Hepatocyte (in vitro differentiated cells): ENCODE measurements at regions not wholly inside any gene's neighbourhood (a gene's known extent, or its start where the extent isn't known, plus 50 kb on each side); places are given as distances from the start of the nearest gene placed in this dataset.

Experiments
- DNase-seq: peaks from one replicate; pipeline ENCODE4 v3.0.0-alpha.2; 2016; ENCODE audit warnings: low spot score
- H2AFZ ChIP-seq: fragments of 200-600 bp; sonication (generic); 2 replicates; pipeline ENCODE4 v1.6.0; 2016; ENCODE audit warnings: antibody characterized with exemption, mild to moderate bottlenecking
- H3K27ac ChIP-seq: fragments of 200-600 bp; sonication (generic); 2 replicates; pipeline ENCODE4 v1.5.1; 2016; ENCODE audit warnings: mild to moderate bottlenecking
- H3K27me3 ChIP-seq: fragments of 200-600 bp; sonication (generic); 2 replicates; pipeline ENCODE4 v1.6.1; 2016
- H3K36me3 ChIP-seq: fragments of 200-600 bp; sonication (generic); replicated peaks from 2 replicates; pipeline ENCODE4 v1.5.1; 2016; ENCODE audit warnings: low read depth; ENCODE audit not compliant: insufficient read depth
- H3K4me1 ChIP-seq: fragments of 200-600 bp; sonication (generic); 2 replicates; pipeline ENCODE4 v1.5.1; 2016; ENCODE audit warnings: mild to moderate bottlenecking, moderate library complexity; ENCODE audit not compliant: insufficient read depth
- H3K4me2 ChIP-seq: fragments of 200-600 bp; sonication (generic); 2 replicates; pipeline ENCODE4 v1.6.0; 2016
- H3K4me3 ChIP-seq: fragments of 200-600 bp; sonication (generic); 2 replicates; pipeline ENCODE4 v1.5.1; 2016; ENCODE audit warnings: mild to moderate bottlenecking
- H3K79me2 ChIP-seq: fragments of 200-600 bp; sonication (generic); 2 replicates; pipeline ENCODE4 v1.6.0; 2017; ENCODE audit warnings: mild to moderate bottlenecking
- H3K9me2 ChIP-seq: fragments of 200-600 bp; sonication (generic); replicated peaks from 2 replicates; pipeline ENCODE4 v1.6.0; 2017; ENCODE audit warnings: mild to moderate bottlenecking; ENCODE audit not compliant: insufficient read depth
- H3K9me3 ChIP-seq: fragments of 200-600 bp; sonication (generic); 2 replicates; pipeline ENCODE4 v1.5.1; 2016; ENCODE audit warnings: low read depth, mild to moderate bottlenecking
- H4K20me1 ChIP-seq: fragments of 200-600 bp; sonication (generic); 2 replicates; pipeline ENCODE4 v1.6.0; 2016; ENCODE audit warnings: mild to moderate bottlenecking; ENCODE audit not compliant: insufficient read depth, poor library complexity, severe bottlenecking
- EZH2 ChIP-seq: fragments of 200-600 bp; sonication (generic); IDR thresholded peaks from 2 replicates; pipeline ENCODE4 v1.6.1; 2016; ENCODE audit warnings: antibody characterized with exemption, mild to moderate bottlenecking, borderline replicate concordance
- EZH2phosphoT487 ChIP-seq: fragments of 200-600 bp; sonication (generic); IDR thresholded peaks from one replicate; pipeline ENCODE4 v1.6.1; 2018; ENCODE audit warnings: antibody characterized with exemption, mild to moderate bottlenecking, low read depth, moderate library complexity; ENCODE audit not compliant: unreplicated experiment, severe bottlenecking
- WGBS: methylation state at CpG from one replicate; pipeline ENCODE4 v1.1.6; 2016; ENCODE audit warnings: low lambda C conversion rate; ENCODE audit errors: missing lambda C conversion rate; 5-methylcytosine and 5-hydroxymethylcytosine counted together
- TF ChIP-seq, protein P1 (sequence below): fragments of 200-600 bp; sonication (generic); IDR thresholded peaks from 2 replicates; pipeline ENCODE4 v1.5.1; 2016; ENCODE audit warnings: antibody characterized with exemption, mild to moderate bottlenecking; ENCODE audit not compliant: poor library complexity

DNA sequence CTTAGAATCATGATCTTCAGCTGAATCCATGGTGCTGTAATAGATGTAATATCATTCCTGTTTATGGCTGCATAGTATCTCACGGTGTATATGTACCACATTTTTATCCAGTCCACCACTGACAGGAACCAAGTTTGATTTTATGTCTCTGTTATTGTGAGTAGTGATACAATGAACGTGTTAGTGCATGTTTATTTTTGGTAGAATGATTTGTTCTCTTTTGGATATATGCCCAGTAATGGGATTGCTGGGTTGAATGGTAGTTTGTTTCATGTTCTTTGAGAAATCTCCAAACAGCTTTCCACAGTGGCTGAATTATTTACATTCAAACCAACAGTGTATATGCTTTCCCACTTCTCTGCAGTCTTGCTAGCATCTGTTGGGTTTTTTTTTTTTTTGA is 175.1 kb upstream of the CDH10 start:
- Histone ChIP-seq H2AFZ (no peak overlapping the region), H3K4me1 (no peaks in the 10 kb centered on the region), H3K79me2 (no peaks in the 10 kb centered on the region), H3K4me3 (no peak overlapping the region), H3K9me3 (no peaks in the 10 kb centered on the region), H3K27ac (no peak overlapping the region), H3K9me2 (no peaks in the 10 kb centered on the region), H3K36me3 (no peaks in the 10 kb centered on the region), H3K4me2 (no peak overlapping the region), H3K27me3 (no peaks in the 10 kb centered on the region), H4K20me1 (no peaks in the 10 kb centered on the region)
- DNase-seq = no peak
- TF ChIP-seq EZH2phosphoT487 (no peak), EZH2 (no peak)
- TF ChIP-seq, protein P1, sequence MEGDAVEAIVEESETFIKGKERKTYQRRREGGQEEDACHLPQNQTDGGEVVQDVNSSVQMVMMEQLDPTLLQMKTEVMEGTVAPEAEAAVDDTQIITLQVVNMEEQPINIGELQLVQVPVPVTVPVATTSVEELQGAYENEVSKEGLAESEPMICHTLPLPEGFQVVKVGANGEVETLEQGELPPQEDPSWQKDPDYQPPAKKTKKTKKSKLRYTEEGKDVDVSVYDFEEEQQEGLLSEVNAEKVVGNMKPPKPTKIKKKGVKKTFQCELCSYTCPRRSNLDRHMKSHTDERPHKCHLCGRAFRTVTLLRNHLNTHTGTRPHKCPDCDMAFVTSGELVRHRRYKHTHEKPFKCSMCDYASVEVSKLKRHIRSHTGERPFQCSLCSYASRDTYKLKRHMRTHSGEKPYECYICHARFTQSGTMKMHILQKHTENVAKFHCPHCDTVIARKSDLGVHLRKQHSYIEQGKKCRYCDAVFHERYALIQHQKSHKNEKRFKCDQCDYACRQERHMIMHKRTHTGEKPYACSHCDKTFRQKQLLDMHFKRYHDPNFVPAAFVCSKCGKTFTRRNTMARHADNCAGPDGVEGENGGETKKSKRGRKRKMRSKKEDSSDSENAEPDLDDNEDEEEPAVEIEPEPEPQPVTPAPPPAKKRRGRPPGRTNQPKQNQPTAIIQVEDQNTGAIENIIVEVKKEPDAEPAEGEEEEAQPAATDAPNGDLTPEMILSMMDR = no peak
- WGBS = 75% methylated on average over 2 of the region's 2 CpGs

- no peaks in the 10 kb centered on the region for H3K9me2 ChIP-seq
- no peaks in the 10 kb centered on the region for H3K4me1 ChIP-seq
- no peak overlapping the region for H2AFZ ChIP-seq
- TF ChIP-seq, protein P1 = no peak
- TF ChIP-seq EZH2phosphoT487 (no peak), EZH2 (no peak)
- no peaks in the 10 kb centered on the region for H3K27me3 ChIP-seq
- no peaks in the 10 kb centered on the region for H3K79me2 ChIP-seq
- WGBS = 68% methylated on average over 3 of the region's 3 CpGs
- H3K4me3 ChIP-seq = no peak overlapping the region
- H4K20me1 ChIP-seq = no peaks in the 10 kb centered on the region
- H3K36me3 ChIP-seq = no peaks in the 10 kb centered on the region
- no peaks in the 10 kb centered on the region for H3K9me3 ChIP-seq
- no peak overlapping the region for H3K27ac ChIP-seq
- no peak overlapping the region for H3K4me2 ChIP-seq
- DNase-seq = no peak
These were observed 173.2 kb upstream of the CDH10 start for GRCh38 chr5:24817966-24818365.

DNA sequence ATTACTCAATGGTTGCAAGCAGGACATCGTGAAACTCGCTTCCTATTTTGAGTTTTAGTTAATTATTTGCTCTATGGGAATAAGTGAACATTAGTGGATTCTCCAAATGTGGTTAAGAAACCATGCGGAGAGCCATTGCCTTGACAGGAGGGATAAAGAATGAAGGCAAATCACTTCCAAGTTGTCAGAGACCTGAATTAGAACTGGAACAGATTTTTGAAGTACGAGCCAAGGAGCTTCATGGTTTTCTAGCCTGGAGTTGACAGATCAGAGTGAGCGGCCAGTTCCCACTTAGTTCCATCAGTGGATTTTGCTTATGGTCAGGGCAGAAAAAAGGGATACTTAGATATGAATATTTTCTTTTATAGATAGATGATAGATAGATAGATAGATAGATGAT is 171.4 kb upstream of the CDH10 start:
- DNase-seq = no peak
- Histone ChIP-seq H3K79me2 (no peaks in the 10 kb centered on the region), H4K20me1 (no peaks in the 10 kb centered on the region), H3K9me2 (no peaks in the 10 kb centered on the region), H3K4me2 (no peak overlapping the region), H3K27me3 (no peaks in the 10 kb centered on the region), H3K36me3 (no peaks in the 10 kb centered on the region), H3K9me3 (no peaks in the 10 kb centered on the region), H3K4me3 (no peak overlapping the region), H2AFZ (no peak overlapping the region), H3K27ac (no peak overlapping the region), H3K4me1 (no peaks in the 10 kb centered on the region)
- TF ChIP-seq, protein P1 = no peak
- TF ChIP-seq EZH2 (no peak), EZH2phosphoT487 (no peak)
- WGBS = 68% methylated on average over 5 of the region's 5 CpGs

GRCh38 chr5:24805230-24805629 is 160.5 kb upstream of the CDH10 start:
- H3K9me2 ChIP-seq = no peaks in the 10 kb centered on the region
- no peak for DNase-seq
- no peaks in the 10 kb centered on the region for H3K79me2 ChIP-seq
- no peaks in the 10 kb centered on the region for H3K27me3 ChIP-seq
- H4K20me1 ChIP-seq = no peaks in the 10 kb centered on the region
- no peak overlapping the region for H3K27ac ChIP-seq
- no peaks in the 10 kb centered on the region for H3K9me3 ChIP-seq
- H2AFZ ChIP-seq = no peak overlapping the region
- H3K36me3 ChIP-seq = no peaks in the 10 kb centered on the region
- H3K4me3 ChIP-seq = no peak overlapping the region
- no peaks in the 10 kb centered on the region for H3K4me1 ChIP-seq
- no peak overlapping the region for H3K4me2 ChIP-seq
- TF ChIP-seq EZH2phosphoT487 (no peak), EZH2 (no peak)
- TF ChIP-seq, protein P1 = no peak
